ENCODE measurements at regions not wholly inside any gene's neighbourhood (a gene's known extent, or its start where the extent isn't known, plus 50 kb on each side); places are given as distances from the start of the nearest gene placed in this dataset.
A peak's percentile ranks its signal among the peaks of the same experiment; 100 is the strongest.

DNA sequence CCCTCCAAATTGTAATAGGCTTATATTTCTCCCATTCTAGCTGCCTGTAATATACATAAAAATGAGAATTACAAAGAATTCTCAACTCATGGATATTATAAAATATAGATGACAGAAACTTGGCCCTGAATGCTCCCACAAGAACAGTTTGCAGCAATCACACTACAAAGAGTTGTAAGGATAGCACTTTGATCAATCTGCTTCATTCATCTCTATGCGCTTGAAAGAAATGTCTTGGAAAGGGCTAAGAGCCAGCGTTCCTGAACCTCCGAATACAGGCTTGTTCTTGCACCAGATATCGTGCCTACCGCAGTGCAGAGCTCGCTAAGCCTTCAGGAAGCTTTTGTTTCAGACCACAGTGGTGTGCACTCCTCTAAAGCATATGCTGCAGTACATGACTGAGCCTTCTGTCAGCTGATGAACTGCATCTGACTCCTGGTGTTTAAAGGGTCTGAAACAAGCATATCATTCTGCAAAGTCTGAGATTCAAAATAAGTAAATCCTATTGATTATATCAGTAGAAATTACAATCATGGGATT, 417.6 kb upstream of the ZFP42 start:
- DNase-seq (ENCODE audit: low spot score) = no peak

DNA sequence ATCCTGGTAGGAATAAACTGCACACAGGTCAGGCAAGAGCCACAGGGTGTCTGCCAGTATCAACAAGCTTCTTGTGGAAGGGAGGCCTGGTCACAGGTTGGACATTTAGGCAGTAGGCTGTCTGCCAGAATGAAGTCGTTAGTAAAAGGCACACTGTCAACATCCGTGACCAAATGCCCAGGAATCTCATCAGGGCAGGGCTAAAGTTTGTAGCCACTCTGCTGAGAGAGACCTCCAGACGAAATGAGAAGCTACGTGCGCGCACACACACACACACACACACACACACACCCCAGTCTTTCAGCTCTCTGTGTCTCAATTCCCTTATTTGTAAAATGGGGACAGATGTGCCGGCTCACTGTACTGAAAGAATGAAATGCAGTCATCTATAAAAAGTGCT, 408.7 kb upstream of the ZFP42 start:
- no peak for DNase-seq (ENCODE audit: low spot score)

DNA sequence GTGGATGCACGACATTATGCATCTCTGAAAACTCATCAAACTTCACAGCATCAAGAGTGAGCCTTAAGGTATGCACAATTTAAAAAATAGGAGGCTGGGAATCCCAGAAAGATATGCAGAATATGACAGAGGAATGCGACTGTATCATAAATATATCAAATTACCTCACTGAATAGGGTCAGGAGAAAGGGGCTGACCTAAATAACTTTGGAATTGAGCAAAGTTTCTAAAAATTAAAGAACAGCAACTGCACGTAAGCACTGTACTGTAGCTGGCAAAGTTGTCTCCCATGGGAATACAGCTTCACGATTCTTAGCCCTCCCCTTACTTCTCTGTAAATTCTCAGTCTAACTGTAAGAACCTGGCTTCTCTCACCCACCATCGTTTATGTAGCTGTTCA, 397.4 kb upstream of the ZFP42 start:
- no peak for DNase-seq (ENCODE audit: low spot score)

DNA sequence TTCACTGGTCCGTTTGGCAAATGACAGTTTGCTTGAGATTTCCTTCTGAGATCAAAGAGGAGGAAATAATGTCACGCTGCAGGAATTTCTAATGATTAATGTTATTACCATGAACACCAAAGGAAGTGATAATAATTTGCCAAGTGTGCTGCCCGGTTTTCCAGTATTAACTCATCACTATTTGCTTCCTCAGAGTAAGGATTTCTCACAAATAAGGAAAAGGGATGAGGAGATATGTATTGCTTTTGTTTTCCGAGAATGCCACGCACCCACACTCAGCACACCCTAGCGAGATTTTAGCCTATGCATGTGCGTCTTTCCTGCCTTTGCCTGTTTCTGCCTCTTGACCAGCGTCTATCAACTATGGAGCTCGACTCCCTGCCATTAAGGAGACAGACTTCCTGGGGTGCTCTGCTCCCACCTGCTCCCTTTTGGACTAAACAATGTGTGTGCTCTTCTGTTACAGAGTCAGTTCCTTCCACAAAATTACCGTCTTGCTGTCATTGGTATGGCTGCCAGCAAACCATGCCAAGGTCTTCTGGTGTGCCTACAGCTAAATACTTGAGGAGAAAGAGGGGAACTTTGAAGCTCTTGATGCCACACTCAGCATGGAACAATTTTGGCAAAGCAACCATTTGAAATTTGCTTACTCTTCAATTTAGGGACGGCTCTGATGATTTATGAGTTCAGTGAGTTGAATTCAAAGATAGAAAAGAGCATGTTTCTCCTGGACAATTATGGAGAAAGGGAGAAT, 393.1 kb upstream of the ZFP42 start:
- peak; percentile 3 for DNase-seq (ENCODE audit: low spot score)

DNA sequence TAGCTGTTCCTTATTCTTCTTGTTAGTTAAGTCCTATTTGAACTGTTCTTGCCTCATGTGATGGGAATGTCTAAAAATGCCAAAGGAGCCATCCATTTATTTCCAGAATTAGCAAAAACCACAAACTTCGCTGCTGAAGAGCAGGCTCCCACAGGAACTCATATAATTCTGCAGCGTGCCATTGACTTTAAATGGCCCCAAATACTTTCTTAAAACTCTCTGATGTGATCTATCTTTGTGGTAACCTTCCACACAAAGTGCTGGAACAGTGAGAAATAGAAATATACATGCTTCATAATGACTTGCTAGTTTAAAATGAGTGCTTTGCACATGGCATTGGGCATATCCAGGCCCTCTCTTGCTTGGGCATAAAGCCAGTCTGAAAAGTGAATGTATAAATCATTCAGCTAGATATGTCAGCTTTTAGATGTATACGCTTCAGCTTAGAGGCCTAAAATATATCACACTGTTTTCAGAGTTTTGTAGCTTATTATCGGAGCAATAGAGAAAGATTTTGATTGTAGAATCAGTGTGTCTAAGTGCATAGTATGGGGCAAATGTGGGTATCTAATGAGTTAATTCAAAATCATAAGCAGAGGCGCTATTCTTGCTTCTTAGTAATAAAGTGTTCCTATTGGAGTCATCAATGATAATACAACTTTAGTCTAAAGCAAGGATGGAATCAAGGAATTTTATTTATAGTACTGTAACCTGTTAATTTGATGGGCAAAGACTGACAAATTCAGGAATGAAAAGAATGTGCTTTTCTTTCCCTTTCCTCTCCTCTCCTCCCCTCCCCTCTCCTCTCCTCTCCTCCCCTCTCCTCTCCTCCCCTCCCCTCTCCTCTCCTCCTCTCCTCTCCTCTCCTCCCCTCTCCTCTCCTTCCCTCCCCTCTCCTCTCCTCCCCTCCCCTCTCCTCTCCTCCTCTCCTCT, 392.2 kb upstream of the ZFP42 start:
- no peak for DNase-seq (ENCODE audit: low spot score)

DNA sequence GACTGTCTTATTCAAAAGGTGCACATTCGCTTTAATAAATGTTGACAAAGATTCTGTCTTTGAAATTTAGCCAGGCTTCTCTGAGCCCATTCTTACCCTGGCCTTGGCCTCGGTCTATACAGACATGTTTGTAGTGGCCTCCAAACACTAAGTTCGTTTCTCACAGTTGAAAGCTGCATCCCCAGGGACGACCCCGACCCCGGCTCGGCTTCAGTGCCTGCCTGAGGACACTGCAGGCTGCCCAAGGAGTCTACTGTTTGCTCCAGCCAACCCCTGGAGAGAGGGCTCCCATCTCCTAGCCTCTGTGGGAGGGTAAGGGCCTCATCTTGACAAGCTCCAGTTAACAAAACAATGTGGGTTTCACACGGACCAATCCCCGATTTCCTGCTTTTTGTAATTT, 390.6 kb upstream of the ZFP42 start:
- no peak for DNase-seq (ENCODE audit: low spot score)

DNA sequence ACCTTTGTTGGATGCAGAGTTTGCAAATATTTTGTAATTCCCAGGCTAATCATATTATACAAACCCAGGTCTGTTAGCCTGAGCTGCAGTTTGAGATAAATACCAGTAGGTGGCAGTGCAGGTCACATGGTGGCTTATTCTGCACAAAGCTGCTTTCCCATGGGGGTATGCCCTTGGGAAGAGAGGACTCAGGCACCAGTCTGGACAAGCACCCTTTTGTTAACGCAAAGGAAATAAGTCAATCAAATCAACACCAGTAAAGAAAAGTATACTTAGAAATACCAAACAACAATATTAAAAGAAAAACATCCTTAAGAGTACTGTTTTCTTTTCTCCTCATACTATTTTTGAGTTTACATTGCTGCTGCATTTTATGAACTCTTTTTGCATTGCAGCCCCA, 389.0 kb upstream of the ZFP42 start:
- peak; percentile 21 for DNase-seq (ENCODE audit: low spot score)

DNA sequence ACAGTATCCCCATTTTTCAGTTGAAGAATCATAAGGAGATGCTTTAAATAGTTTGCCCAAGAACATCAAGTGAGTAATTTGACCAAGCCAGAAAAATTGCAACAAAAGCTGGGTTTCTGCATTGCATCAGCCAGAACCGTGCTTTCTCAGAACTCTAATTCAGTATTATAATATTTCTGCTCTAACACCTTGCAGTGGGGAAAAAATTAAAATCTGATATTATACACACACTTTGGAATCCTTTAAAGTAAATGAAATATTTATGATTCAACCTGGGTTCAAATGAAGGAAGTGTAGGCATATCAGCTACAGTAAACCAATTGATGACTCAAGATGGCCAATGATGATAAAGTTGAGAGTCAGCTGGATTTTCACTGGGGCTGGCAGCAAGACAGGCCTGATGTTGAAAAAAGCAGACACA, 387.6 kb upstream of the ZFP42 start:
- DNase-seq (ENCODE audit: low spot score) = no peak

DNA sequence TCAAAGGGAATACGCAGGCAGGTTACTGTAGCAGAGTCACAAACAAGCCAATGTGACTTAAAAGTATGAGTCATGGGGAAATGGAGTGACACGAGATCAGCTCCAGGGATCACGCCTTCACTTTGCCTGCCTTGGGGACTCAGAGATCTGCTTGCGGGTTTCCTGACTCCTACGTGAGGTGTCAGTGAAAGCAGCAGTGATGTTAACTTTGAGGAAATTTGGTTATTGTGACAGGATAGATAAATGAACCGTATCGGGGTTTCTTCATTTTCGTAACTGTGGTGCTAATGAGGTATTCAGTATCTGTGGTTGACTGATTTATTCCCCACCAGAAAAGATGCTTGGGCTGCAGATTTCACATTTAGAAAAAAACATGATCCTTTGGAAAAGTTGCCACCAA, 383.3 kb upstream of the ZFP42 start:
- DNase-seq (ENCODE audit: low spot score) = no peak

DNA sequence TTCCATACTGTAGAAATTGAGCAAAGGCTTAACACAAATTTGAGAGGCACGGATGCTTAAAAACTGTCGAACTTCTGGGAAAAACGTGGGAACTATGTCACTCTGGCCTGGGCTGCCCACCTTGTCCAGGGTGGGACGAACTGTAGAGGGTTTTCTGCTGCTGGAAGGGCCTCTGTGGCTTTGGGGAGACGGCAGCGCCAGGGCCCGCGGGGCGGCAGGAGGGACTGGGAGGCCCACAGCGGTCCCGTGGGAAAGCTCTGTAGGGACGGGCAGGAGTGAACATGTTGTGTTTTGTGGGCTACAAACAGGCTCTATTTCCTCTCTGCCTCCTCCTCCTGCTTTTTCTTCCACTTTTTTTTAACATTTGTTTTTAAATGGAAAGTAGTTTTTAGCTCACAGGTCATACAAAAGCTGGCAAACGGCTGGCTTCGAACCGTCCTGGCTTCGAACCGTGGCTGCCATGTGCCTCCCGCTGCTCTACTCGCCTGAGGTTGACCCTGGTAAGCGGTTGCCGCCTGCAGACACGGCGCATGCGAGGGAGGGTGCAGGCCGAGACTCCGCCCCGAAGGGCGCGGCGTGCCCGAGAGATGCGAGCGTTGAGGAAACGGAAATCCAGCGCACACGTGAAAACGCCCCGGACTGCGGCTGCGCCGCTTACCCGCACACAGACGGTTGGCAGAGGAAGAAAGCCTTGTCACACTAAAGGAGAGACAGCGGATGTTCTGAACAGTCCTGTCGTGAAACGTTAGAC, 382.3 kb upstream of the ZFP42 start:
- no peak for DNase-seq (ENCODE audit: low spot score)

DNA sequence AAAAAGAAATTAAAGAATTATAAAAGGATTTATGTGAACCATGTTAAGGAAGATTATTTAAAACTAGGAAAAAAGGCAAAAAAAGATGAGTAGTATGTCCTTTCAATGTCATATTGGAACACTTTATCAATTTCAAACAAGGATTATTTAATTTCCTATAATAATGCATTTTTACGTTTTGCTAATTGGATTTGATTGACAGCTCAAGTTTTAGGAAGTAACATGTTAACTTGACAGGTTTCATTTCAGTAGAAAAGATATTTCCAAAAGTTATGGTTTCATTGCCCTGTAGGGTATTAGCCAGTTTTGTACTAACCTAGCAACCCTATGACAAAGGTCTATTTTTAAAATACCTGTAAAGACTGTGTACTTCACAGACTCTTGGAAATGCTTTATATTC, 379.6 kb upstream of the ZFP42 start:
- DNase-seq (ENCODE audit: low spot score) = no peak

DNA sequence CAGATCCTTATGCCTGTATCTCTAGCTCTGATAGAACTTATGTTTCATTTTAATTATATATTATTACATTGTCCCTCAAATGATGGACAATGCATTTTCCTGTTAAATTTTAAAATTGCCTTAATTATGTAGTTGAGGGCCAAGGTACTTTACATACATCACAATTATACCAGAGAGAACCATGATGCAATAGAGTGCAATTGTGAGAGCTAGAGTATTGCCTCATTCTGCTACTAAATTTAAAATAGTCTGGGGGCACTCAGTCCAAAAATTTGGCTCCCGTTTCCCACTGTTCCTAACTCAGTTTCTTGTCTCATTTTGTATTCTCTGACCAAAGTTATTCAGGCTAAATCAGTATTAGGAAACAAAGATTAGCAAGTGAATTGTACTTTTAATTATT, 378.5 kb upstream of the ZFP42 start:
- no peak for DNase-seq (ENCODE audit: low spot score)

DNA sequence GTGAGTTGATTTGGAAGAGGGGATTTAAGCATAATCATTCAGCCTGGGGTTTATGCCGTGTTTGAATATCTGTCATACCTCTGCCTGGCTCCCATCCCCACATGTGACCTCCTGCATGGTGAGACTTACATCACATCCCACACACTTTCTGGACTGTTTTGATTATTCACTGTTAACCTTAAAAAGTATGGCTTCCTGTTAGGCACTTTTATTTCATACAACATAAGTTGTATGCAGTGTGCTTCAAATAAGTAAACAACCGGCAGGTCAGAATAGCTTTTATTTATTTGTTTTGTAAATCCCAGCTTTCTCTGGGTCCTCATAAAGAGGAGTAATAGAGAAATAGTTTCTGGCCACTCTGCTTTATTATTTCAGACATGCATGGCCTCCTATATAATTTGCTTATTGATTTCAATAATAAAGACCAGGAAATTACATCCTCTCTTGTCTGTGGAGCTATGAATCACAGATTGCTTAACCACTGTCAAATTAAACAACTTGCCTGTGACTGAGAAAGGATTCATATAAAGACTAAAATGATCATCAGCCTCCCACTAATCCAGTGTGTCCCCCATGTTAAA, 376.8 kb upstream of the ZFP42 start:
- DNase-seq (ENCODE audit: low spot score) = no peak

DNA sequence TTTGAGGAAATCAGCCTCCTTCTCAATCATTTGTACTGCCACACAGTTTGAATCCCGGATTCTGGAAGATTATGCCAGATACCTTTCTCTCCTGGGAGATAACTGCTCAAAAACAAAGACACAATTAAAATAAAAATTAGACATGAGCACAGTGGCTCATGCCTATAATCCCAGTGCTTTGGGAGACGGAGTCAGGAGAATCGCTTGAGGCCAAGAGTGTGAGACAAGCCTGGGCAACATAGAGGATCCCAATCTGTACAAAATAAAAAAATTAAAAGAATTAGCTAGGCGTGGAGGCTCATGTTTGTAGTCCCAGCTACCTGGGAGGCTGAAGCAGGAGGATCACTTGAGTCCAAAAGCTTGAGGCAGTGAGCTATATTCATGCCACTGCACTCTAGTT, 376.3 kb upstream of the ZFP42 start:
- DNase-seq (ENCODE audit: low spot score) = no peak

DNA sequence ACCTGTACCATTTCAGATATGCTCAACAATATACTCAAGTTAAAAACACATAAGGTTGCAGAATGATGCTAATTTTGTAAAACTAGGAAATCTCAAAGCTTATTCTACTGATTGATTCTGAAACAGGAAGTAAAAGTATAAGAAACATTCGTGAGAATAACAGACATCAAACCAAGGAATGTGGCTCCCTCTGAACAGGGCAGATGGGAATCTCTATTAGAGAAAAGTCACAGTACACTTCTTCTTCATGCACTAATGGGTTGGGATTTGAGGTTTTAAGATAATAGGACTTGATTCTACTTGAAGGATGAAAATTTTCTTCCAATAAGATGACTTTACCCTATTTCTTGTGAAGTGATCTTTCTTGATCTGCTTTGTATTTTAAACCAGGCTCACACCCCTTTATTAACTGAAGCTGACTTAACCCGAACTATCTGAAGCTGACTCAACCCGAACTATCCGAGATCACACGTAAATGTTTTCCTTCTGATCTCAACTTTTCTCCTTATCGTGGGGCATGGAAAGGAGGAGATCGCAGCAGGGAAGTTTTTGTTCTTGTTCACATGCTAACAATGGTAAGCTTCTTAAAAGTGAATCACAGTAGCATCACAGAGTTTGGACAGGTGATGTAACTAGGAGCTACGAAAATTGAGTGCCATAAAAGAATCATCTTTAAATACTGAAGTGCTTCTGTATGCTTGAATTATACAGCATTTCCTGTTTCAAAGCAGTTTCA, 363.1 kb upstream of the ZFP42 start:
- DNase-seq (ENCODE audit: low spot score) = no peak

DNA sequence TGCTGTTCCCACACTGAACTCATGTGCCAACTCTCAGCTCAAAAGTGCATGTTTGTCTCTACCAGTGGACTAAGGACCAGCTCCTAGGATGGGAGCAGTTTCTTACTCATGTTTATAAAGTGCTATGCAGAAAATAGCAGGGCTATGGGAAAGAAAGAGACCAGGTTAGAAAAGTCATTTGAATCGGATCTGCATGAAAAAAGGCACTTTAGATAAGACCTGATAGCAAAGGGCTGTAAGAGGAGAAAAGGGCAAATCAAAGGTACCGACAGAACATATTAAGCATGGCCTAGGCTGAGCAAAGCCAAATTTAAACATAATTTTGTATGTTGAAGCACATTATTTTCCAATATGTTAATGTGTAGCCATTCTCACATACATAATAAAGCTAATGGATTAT, 362.3 kb upstream of the ZFP42 start:
- DNase-seq (ENCODE audit: low spot score) = no peak

DNA sequence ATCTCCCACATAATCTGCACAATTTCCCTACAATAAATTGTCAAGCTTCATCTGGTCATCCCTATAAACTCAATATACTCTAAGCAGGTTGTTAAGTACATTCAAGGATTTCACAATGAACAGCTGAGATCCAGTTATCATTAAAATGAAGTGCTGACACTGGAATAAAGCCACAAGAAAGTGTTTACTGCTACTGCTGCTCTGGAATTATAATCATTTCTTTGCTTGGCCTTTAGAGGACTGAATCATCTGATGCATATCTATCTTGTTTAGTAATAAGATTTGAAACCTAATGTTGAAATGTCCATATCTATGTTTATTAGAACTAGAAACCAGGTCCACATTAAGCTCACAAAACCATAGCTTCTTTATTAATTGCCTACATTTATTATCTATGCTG, 338.6 kb upstream of the ZFP42 start:
- no peak for DNase-seq (ENCODE audit: low spot score)

DNA sequence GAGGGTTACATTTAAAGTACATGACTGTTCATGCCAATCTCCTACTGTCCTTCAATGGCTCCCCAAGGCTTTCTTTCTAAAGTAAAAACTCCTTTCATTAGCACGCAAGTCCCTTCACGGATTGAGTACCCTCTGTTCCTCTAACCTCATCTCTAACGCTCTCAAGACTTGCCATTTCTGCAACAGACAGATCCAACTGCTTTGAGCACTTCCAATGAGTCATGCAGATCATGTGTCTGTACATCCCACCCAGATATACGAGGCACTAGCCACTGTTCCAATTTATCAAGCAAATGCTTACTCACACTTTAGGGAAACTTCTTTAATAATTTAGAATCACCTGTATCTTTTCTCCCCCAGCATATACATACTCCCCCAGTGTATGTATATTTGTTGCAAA, 332.5 kb upstream of the ZFP42 start:
- no peak for DNase-seq (ENCODE audit: low spot score)

DNA sequence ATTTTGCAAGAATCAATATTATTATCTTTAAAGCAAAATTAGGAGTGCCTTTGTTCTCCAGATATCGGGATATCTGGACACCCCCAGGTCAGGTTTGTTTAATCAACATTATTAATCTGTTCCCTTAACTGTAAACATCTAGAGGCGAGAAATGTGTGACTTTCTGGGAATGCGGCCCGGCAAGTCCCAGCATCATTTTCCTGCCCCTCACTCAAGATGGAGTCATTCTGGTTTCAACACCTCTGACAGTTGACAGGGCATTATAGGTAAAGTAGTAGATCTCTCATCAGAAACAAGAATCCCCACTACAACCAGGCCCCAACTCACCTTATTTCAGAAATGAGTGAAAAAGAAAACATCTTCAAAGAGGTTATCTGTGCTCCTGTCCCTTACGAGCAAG, 331.6 kb upstream of the ZFP42 start:
- DNase-seq (ENCODE audit: low spot score) = no peak

DNA sequence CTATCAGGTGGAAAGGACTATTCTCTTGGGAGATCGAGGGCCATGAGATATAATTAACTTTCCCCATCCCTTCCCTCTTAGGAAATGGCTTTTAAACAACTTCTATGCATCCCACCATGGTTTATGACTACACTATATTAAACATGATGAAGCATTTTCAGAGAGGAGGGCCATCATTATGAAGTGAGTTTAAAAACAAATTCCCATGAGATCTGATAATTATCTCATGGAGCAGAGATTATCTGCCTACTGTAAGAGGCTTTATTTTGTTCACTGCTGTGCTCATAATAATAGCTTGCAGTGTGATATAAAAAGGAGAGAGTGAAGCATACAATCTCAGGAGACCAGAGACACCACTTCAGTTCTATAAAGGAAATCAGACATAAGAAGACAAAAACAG, 330.5 kb upstream of the ZFP42 start:
- DNase-seq (ENCODE audit: low spot score) = no peak

DNA sequence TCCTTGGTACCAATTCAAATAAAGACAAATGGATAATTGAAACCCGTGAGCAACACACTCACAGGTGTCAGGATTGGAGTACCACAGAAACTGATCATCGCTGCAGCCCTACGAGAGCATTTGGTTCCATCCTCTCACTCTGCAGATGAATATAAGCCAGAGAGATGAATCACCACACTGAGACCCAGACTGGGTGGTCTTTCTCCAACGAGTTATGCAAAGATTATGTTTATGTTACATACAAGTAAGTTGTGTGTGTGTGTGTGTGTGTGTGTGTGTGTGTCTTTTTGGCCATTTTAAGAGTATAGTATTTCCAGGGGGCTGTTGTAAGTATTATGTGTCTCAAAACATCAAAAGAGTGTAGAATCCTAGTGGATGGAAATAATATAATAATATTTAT, 329.5 kb upstream of the ZFP42 start:
- no peak for DNase-seq (ENCODE audit: low spot score)
